Activated T-cell treated with anti-CD3 and anti-CD28 coated beads for 24 hours (primary cell): ENCODE measurements at regions not wholly inside any gene's neighbourhood (a gene's known extent, or its start where the extent isn't known, plus 50 kb on each side); places are given as distances from the start of the nearest gene placed in this dataset.
"Not testable (repeated sequence)": the region's sequence is repeated elsewhere in the genome, so short reads cannot be mapped to it uniquely, and the experiment has no call there.

Experiments used
- DNase-seq: peaks from one replicate; pipeline ENCODE4 v3.0.0-alpha.2; 2020; ENCODE audit warnings: low read depth

- no peak for DNase-seq
These were observed 50.1 kb upstream of the LTA4H start for GRCh38 chr12:96085475-96085874.

- not testable (repeated sequence) for DNase-seq
These were observed 50.8 kb upstream of the LTA4H start for GRCh38 chr12:96086190-96086589.

GRCh38 chr12:96091833-96092232 lies 56.4 kb upstream of the LTA4H start:
- no peak for DNase-seq

GRCh38 chr12:96093543-96094196 lies 58.3 kb upstream of the LTA4H start:
- DNase-seq: no peak

- DNase-seq: no peak
These were observed 58.8 kb upstream of the LTA4H start for GRCh38 chr12:96094201-96094600.

GRCh38 chr12:96098631-96099030 lies 63.2 kb upstream of the LTA4H start:
- no peak for DNase-seq

GRCh38 chr12:96099421-96099820 lies 64.0 kb upstream of the LTA4H start:
- DNase-seq: no peak

GRCh38 chr12:96099986-96100385 lies 64.6 kb upstream of the LTA4H start:
- no peak for DNase-seq

- no peak for DNase-seq
These were observed 66.4 kb upstream of the LTA4H start for GRCh38 chr12:96101806-96102205.

GRCh38 chr12:96103067-96103644 lies 67.8 kb upstream of the LTA4H start:
- DNase-seq: no peak

- no peak for DNase-seq
These were observed 69.2 kb upstream of the LTA4H start for GRCh38 chr12:96104566-96104965.

GRCh38 chr12:96106137-96106536 lies 70.8 kb upstream of the LTA4H start:
- DNase-seq: no peak

- DNase-seq: no peak
These were observed 71.8 kb upstream of the LTA4H start for GRCh38 chr12:96107236-96107635.

- DNase-seq: peak; percentile 6
These were observed 72.9 kb upstream of the LTA4H start for GRCh38 chr12:96108321-96108720.

GRCh38 chr12:96108941-96109340 lies 73.6 kb upstream of the LTA4H start:
- not testable (repeated sequence) for DNase-seq

- no peak for DNase-seq
These were observed 77.3 kb upstream of the LTA4H start for GRCh38 chr12:96112733-96113132.

- no peak for DNase-seq
These were observed 76.7 kb upstream of the ELK3 start for GRCh38 chr12:96117460-96117859.

- DNase-seq: no peak
These were observed 73.6 kb upstream of the ELK3 start for GRCh38 chr12:96120359-96121100.

- no peak for DNase-seq
These were observed 72.9 kb upstream of the ELK3 start for GRCh38 chr12:96121271-96121711.

GRCh38 chr12:96128292-96128691 lies 65.9 kb upstream of the ELK3 start:
- not testable (repeated sequence) for DNase-seq

GRCh38 chr12:96130396-96131059 lies 63.6 kb upstream of the ELK3 start:
- DNase-seq: no peak

GRCh38 chr12:96131230-96131788 lies 62.9 kb upstream of the ELK3 start:
- no peak for DNase-seq
